Right lobe of liver (tissue), 4 donors: ENCODE measurements at regions not wholly inside any gene's neighbourhood (a gene's known extent, or its start where the extent isn't known, plus 50 kb on each side); places are given as distances from the start of the nearest gene placed in this dataset.

Experiments used
- POLR2A ChIP-seq: fragments of 450-650 bp; IDR thresholded peaks from one replicate; pipeline ENCODE4 v1.6.1; 2017; ENCODE audit warnings: antibody characterized with exemption, mild to moderate bottlenecking
- TF ChIP-seq, protein P1 (sequence below), 4 donors: fragments of 200-600 bp in 3 of 4; fragments of 450-650 bp in 1 of 4; IDR thresholded peaks; one replicate each; pipeline versions ENCODE4 v1.5.1 to v1.8.0; 2016 to 2022; ENCODE audit warnings: antibody characterized with exemption in 4 of 4, mild to moderate bottlenecking in 2 of 4
- donor health status: DM: no; HTN: no; CAD: no.
- donor health status: DM: no; HTN: no; CAD: no.
- donor health status: DM: no; HTN: yes; CAD: no.

DNA sequence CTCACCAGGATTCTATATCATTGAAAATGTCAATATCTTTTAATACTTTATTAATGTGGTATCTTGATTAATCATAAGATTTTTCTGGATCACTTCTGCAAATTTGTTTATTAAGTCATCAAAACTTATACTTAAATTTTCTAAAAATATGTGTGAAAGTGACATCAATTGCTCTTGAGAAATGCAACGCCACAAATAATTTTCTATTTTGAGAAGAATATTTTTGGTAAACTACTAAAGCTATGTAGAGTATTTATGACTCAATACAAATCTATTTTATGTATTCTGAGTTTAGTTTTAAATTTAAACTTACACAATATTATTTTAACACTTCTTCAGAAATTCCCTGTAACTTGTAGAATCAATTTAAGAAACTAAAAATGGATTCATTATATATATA lies 263.3 kb downstream of the RASSF9 start:
- no peak for TF ChIP-seq POLR2A
- TF ChIP-seq, protein P1, sequence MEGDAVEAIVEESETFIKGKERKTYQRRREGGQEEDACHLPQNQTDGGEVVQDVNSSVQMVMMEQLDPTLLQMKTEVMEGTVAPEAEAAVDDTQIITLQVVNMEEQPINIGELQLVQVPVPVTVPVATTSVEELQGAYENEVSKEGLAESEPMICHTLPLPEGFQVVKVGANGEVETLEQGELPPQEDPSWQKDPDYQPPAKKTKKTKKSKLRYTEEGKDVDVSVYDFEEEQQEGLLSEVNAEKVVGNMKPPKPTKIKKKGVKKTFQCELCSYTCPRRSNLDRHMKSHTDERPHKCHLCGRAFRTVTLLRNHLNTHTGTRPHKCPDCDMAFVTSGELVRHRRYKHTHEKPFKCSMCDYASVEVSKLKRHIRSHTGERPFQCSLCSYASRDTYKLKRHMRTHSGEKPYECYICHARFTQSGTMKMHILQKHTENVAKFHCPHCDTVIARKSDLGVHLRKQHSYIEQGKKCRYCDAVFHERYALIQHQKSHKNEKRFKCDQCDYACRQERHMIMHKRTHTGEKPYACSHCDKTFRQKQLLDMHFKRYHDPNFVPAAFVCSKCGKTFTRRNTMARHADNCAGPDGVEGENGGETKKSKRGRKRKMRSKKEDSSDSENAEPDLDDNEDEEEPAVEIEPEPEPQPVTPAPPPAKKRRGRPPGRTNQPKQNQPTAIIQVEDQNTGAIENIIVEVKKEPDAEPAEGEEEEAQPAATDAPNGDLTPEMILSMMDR (IDR thresholded peaks at IDR 0.05) = no peak
